GM12872 (cell line): ENCODE measurements at regions not wholly inside any gene's neighbourhood (a gene's known extent, or its start where the extent isn't known, plus 50 kb on each side); places are given as distances from the start of the nearest gene placed in this dataset.
A peak's percentile ranks its signal among the peaks of the same experiment; 100 is the strongest.

Source experiments
- TF ChIP-seq, protein P1 (sequence below): IDR thresholded peaks from 3 replicates; pipeline ENCODE4 v1.5.1; 2011; ENCODE audit warnings: low read depth, mild to moderate bottlenecking, low read length, moderate library complexity; ENCODE audit not compliant: insufficient read depth

DNA sequence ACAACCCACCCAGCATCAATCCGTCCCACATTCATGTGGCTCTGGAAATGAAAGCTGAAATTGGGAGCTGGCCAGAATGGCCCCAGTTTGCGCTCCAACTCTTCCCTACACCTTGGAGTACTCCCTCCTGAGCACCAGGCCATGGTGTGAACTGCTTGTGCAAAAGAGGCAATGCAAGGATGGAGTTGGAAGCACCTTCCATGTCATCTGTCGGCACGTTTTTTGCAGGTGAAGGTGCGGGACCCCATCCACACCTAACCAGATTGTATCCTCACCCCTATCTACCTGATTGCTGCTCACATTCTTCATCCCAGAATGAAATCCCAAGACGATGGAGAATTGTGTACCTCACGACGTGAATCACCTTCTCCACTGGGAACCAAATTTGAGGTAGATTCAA, 136.6 kb upstream of the WSB1 start:
- TF ChIP-seq, protein P1, sequence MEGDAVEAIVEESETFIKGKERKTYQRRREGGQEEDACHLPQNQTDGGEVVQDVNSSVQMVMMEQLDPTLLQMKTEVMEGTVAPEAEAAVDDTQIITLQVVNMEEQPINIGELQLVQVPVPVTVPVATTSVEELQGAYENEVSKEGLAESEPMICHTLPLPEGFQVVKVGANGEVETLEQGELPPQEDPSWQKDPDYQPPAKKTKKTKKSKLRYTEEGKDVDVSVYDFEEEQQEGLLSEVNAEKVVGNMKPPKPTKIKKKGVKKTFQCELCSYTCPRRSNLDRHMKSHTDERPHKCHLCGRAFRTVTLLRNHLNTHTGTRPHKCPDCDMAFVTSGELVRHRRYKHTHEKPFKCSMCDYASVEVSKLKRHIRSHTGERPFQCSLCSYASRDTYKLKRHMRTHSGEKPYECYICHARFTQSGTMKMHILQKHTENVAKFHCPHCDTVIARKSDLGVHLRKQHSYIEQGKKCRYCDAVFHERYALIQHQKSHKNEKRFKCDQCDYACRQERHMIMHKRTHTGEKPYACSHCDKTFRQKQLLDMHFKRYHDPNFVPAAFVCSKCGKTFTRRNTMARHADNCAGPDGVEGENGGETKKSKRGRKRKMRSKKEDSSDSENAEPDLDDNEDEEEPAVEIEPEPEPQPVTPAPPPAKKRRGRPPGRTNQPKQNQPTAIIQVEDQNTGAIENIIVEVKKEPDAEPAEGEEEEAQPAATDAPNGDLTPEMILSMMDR: no peak

DNA sequence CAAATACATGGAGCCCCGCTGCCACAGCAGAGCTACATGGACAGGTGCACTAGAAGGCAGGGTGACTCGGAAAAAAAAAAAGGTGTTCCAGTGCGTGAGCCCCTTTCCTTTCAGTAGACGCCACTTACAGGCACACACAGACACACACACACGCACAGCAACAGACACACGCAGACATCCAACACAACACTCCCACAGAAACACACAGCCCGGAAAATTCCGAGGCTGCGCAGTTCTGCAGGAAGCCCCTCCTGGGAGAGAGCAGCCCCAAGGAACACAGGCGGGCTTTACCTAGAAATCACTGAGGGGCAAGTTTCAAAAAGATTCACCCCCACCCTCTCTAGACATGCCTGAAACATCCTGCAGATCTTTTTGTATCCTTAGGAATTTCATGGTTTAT, 136.0 kb upstream of the WSB1 start:
- TF ChIP-seq, protein P1: no peak

DNA sequence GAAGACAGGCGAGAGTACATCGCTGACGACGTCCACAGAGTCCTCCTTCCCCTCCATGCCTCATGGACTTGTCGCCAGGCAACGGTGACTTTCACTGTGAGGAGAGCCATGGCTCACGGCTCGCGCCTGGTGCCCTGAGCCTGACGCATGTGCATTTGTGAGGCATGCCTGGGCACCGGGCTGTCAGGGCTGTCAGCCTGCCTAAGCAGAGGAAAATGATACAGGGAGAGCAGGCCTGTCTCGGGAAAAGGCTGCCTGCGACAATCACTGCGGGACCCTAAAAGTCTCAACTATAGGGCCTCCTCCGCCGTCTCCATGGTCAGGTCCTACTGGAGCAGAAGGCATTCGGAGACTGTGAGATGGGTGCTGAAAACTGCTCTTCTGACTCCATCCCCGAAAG, 135.5 kb upstream of the WSB1 start:
- TF ChIP-seq, protein P1: no peak

DNA sequence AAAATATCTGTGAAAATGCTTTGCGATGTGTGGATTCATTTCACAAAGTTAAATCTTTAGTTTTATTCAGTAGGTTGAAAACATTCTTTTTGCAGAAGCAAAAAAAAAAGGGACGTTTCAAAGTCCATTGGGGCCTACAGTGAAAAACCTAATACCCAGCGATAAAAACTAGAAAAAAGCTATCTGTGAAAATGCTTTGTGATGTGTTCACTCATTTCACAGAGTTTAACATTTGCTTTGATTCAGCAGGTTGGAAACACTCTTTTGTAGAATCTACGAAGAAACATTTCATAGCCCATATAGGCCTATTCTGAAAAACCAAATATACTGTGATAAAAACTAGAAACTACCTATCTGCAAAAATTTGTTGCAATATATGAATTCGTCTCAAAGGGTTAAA, 113.6 kb upstream of the WSB1 start:
- TF ChIP-seq, protein P1: no peak

DNA sequence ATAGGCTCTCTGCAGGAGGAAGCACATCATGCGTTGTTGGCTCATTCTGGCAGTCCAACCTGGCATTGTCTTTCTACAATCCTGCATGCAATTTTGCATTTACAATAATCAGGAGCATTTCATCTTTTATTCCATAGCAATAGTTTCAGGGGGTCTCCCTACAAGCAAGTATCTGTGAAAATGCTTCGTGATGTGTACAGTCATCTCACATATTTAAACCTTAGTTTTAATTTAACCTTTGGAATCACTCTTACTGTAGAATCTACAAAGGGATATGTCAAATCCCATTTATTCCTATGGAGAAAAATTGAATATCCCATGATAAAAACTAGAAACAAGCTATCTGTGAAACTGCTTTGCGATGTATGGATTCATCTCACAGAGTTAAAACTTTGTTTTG, 112.0 kb upstream of the WSB1 start:
- TF ChIP-seq, protein P1: no peak

DNA sequence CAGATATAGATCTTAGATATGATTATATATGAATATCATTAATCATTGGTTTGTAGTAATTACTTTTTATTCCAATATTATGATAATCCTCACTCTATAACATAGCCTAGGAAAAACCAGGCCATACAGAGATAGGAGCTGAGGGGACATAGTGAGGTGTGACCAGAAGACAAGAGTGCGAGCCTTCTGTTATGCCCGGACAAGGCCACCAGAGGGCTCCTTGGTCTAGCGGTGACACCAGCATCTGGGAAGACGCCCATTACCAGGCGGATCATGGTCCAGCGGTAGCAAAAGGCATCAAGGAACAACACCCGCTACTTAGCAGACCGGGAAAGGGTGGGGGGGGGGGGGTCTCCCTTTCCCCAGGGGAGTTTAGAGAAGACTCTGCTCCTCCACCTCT, 96.4 kb upstream of the WSB1 start:
- TF ChIP-seq, protein P1: peak; percentile 41; the same call in 2 of the 3 replicates

DNA sequence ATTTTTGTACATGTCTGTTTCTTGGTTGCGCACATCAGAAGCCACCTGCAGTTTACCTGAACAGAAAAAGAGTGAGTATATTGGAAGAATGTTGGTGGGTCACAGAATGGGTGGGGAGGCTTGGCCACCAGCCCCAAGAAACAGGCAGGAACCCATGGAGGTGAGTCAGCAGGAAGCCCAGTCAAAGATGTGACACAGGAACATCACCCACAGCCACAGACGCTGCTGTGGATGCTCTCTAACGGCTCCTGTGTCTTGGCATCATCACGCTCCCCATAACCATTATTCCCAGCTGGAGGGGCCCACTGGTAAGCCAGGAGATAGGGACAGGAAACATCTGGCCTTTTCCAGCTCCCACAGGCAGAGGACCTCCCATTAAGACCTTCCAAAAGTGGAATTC, 94.0 kb upstream of the WSB1 start:
- TF ChIP-seq, protein P1: no peak

DNA sequence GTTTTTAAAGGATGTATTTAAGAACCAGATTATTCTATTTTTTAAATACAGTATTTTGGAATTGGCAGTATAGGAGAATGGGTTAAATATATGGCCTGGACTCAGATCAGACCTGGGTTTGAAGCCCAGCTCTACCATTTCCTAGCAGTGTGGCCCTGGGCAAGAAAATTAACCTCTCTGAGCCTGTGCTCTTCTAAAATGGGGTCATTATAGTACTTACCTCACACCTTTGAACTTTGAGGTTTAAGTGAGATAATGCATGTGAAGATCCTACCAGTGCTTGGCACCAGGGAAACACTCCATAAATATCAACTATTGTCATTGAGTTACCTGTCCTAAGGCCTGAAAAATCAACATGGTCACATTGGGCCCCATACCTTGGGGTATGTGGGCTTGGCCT, 93.4 kb upstream of the WSB1 start:
- TF ChIP-seq, protein P1: no peak
